GM12878 (cell line): ENCODE measurements at regions not wholly inside any gene's neighbourhood (a gene's known extent, or its start where the extent isn't known, plus 50 kb on each side); places are given as distances from the start of the nearest gene placed in this dataset.

Experiments
- BACH1 ChIP-seq: fragments of 450-650 bp; IDR thresholded peaks from 2 replicates; pipeline ENCODE4 v1.6.1; 2017; ENCODE audit warnings: mild to moderate bottlenecking, borderline replicate concordance
- EP300 ChIP-seq, 2 experiments: fragments of 150-350 bp in 1 of 2; IDR thresholded peaks; 2 replicates each; pipeline ENCODE4 v1.6.1; 2011 to 2012; ENCODE audit warnings: low read depth in 2 of 2, low read length in 2 of 2, borderline replicate concordance in 1 of 2, improper control_type of control experiment in 1 of 2, inconsistent platforms in 1 of 2; ENCODE audit not compliant: control insufficient read depth in 1 of 2
- EZH2 ChIP-seq: IDR thresholded peaks from 2 replicates; pipeline ENCODE4 v1.6.1; 2012; ENCODE audit warnings: low read depth, mild to moderate bottlenecking, control low read depth, inconsistent platforms, low read length, borderline replicate concordance; ENCODE audit not compliant: control insufficient read depth
- FOXK2 ChIP-seq: fragments of 450-650 bp; IDR thresholded peaks from 2 replicates; pipeline ENCODE4 v1.6.1; 2017; ENCODE audit warnings: mild to moderate bottlenecking, moderate library complexity
- JUNB ChIP-seq: IDR thresholded peaks from 2 replicates; pipeline ENCODE4 v1.6.1; 2016; ENCODE audit warnings: antibody characterized with exemption, mild to moderate bottlenecking
- NFIC ChIP-seq: IDR thresholded peaks from 2 replicates; pipeline ENCODE4 v1.6.1; 2012; ENCODE audit warnings: low read depth, mild to moderate bottlenecking, inconsistent platforms, low read length, moderate library complexity
- POLR2AphosphoS5 ChIP-seq: IDR thresholded peaks from 2 replicates; pipeline ENCODE4 v1.6.1; 2011; ENCODE audit warnings: mild to moderate bottlenecking, low read length, inconsistent platforms
- RAD21 ChIP-seq: IDR thresholded peaks from 2 replicates; pipeline ENCODE4 v1.6.1; 2011; ENCODE audit warnings: mild to moderate bottlenecking, low read depth, low read length, moderate library complexity; ENCODE audit not compliant: insufficient read depth
- TCF12 ChIP-seq: IDR thresholded peaks from 2 replicates; pipeline ENCODE4 v1.6.1; 2011; ENCODE audit warnings: low read depth, mild to moderate bottlenecking, low read length
- TF ChIP-seq, protein P1 (sequence below), 3 experiments: IDR thresholded peaks in 2 of 3; conservative IDR thresholded peaks in 1 of 3; 2 replicates each; pipeline ENCODE4 v1.5.1; 2011; ENCODE audit warnings: low read depth in 3 of 3, low read length in 3 of 3, mild to moderate bottlenecking in 3 of 3, control low read depth in 2 of 3, moderate library complexity in 2 of 3, inconsistent platforms in 1 of 3, mixed read lengths in 1 of 3; ENCODE audit not compliant: control insufficient read depth in 2 of 3, insufficient read depth in 1 of 3; ENCODE audit errors: extremely low read depth in 1 of 3
- TF ChIP-seq, protein P2 (sequence below): IDR thresholded peaks from 2 replicates; pipeline ENCODE4 v1.6.1; 2012; ENCODE audit warnings: mild to moderate bottlenecking, low read depth, low read length
- TF ChIP-seq, protein P3 (sequence below): fragments of 450-650 bp; IDR thresholded peaks from 2 replicates; pipeline ENCODE4 v1.6.1; 2014; ENCODE audit warnings: mild to moderate bottlenecking

DNA sequence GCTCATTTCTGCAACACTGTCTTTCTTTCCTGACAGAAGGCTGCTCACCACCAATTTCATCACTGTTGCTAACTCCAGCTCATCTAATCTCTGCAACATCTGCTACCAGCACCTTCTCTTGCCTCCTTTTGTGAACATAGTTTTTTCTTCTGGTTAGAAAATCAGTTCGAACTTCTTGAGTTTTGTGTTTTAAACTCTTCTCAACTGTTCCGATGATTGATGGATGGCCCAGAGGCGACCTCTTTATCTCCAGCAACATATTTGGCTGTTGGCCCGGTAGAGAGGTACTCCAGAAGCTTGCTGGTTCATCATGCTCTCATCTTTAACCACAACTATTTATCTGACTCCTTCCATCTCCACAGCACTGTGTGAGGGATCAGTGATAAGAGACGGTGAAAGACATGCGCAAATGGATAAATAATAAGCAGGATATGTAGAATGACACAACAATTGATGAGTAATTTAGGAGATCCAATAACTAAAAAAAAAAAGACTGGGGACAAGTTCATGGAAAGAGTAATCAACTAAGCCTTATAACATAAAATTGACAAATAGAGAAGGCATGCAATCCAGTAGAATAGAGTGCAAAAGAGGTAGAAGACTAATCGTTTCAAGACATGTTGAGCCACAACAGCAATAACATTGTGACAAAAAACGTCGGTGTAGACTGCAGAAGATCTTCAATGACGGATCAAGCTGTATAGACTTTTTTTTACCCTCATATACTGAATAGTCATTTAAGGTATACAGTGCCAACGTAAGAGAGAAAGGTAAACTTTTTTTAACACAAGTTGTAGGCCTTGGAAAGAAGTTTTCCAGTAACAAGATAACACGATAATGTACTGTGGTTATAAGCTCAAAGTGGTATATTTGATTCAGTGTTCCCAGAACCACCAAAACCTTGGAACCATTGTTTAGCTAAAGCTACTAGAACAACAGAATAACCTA lies 152.2 kb downstream of the CRPPA start:
- TF ChIP-seq FOXK2, result no peak
- no peak for TF ChIP-seq BACH1
- TF ChIP-seq, protein P1, sequence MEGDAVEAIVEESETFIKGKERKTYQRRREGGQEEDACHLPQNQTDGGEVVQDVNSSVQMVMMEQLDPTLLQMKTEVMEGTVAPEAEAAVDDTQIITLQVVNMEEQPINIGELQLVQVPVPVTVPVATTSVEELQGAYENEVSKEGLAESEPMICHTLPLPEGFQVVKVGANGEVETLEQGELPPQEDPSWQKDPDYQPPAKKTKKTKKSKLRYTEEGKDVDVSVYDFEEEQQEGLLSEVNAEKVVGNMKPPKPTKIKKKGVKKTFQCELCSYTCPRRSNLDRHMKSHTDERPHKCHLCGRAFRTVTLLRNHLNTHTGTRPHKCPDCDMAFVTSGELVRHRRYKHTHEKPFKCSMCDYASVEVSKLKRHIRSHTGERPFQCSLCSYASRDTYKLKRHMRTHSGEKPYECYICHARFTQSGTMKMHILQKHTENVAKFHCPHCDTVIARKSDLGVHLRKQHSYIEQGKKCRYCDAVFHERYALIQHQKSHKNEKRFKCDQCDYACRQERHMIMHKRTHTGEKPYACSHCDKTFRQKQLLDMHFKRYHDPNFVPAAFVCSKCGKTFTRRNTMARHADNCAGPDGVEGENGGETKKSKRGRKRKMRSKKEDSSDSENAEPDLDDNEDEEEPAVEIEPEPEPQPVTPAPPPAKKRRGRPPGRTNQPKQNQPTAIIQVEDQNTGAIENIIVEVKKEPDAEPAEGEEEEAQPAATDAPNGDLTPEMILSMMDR (IDR thresholded peaks at IDR 0.05 in 2 of 3, conservative IDR thresholded peaks at IDR 0.05 in 1 of 3; ENCODE audit: control insufficient read depth in 2 of 3, extremely low read depth in 1 of 3, insufficient read depth in 1 of 3, low read depth in 3 of 3, low read length in 3 of 3), result no peak
- TF ChIP-seq EZH2, result no peak
- TF ChIP-seq, protein P2, sequence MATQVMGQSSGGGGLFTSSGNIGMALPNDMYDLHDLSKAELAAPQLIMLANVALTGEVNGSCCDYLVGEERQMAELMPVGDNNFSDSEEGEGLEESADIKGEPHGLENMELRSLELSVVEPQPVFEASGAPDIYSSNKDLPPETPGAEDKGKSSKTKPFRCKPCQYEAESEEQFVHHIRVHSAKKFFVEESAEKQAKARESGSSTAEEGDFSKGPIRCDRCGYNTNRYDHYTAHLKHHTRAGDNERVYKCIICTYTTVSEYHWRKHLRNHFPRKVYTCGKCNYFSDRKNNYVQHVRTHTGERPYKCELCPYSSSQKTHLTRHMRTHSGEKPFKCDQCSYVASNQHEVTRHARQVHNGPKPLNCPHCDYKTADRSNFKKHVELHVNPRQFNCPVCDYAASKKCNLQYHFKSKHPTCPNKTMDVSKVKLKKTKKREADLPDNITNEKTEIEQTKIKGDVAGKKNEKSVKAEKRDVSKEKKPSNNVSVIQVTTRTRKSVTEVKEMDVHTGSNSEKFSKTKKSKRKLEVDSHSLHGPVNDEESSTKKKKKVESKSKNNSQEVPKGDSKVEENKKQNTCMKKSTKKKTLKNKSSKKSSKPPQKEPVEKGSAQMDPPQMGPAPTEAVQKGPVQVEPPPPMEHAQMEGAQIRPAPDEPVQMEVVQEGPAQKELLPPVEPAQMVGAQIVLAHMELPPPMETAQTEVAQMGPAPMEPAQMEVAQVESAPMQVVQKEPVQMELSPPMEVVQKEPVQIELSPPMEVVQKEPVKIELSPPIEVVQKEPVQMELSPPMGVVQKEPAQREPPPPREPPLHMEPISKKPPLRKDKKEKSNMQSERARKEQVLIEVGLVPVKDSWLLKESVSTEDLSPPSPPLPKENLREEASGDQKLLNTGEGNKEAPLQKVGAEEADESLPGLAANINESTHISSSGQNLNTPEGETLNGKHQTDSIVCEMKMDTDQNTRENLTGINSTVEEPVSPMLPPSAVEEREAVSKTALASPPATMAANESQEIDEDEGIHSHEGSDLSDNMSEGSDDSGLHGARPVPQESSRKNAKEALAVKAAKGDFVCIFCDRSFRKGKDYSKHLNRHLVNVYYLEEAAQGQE, result no peak
- TF ChIP-seq NFIC, result no peak
- no peak for TF ChIP-seq RAD21
- TF ChIP-seq POLR2AphosphoS5, result no peak
- no peak for TF ChIP-seq TCF12
- no peak for TF ChIP-seq JUNB
- no peak for TF ChIP-seq EP300 (IDR thresholded peaks at IDR 0.05; ENCODE audit: borderline replicate concordance in 1 of 2, control insufficient read depth in 1 of 2, low read depth in 2 of 2, low read length in 2 of 2)
- TF ChIP-seq, protein P3, sequence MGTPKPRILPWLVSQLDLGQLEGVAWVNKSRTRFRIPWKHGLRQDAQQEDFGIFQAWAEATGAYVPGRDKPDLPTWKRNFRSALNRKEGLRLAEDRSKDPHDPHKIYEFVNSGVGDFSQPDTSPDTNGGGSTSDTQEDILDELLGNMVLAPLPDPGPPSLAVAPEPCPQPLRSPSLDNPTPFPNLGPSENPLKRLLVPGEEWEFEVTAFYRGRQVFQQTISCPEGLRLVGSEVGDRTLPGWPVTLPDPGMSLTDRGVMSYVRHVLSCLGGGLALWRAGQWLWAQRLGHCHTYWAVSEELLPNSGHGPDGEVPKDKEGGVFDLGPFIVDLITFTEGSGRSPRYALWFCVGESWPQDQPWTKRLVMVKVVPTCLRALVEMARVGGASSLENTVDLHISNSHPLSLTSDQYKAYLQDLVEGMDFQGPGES, result no peak
